Non-pigmented ciliary epithelial cell (primary cell): ENCODE measurements at regions not wholly inside any gene's neighbourhood (a gene's known extent, or its start where the extent isn't known, plus 50 kb on each side); places are given as distances from the start of the nearest gene placed in this dataset.

Experiments
- DNase-seq: peaks from one replicate; pipeline ENCODE4 v3.0.0-alpha.2; 2010; ENCODE audit warnings: low read depth

DNA sequence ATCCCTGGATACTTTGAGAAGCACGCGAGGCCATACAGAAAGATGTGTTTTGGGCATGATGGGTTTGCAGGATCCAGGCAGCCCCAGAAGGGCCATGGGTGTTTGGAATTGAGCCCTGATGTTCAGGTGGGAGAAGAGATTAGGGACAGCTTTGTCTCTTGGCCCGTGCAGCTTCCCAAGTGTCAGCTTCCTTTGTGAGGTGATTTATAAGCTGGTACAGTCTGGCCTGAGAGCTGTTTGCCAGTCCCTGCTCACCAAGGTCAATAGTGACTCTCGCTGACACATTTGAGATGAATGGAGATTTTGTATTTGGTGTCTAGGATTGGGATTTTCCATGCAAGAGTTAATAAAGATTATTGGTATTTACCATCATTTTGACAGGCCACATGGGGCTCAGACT lies 165.9 kb downstream of the ICE1 start:
- no peak for DNase-seq

DNA sequence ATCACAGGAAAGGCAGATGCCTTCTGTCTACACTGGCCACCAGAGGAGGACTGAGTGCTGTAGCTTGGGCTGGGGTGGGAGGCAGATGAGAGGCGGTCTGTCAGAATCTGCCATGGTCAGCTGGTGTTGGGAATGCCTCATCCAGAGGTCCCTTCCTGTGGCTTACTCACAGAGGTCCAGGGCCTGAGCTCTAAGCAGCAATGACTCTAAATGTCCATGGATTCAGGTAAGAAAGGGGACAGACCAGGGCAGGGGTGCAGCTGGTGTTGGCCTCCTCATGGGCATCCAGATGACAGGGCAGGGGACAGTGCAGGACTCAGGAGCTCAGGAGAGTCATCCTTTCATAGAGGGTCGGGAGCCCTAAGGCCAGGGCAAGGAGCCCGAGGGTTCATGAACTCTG lies 165.0 kb downstream of the ICE1 start:
- DNase-seq = no peak

DNA sequence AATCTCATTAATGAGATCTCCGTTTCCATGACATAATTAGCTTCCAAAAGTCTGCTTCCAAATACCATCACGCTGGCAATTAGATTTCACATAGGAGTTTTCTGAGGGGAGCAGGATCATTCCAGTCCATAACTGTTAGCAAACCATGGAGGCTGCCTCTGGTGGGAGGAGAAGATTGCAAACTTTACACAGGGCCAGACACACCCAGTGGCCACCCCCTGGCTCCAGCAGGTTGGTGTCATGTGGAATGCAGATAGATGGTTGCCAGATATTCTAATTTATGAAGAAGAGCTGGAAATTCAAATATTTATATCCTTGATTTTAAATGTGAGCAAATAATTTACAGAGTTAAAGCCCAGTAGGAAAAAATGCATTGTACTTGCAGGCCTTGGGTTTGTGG lies 164.2 kb downstream of the ICE1 start:
- DNase-seq = no peak

DNA sequence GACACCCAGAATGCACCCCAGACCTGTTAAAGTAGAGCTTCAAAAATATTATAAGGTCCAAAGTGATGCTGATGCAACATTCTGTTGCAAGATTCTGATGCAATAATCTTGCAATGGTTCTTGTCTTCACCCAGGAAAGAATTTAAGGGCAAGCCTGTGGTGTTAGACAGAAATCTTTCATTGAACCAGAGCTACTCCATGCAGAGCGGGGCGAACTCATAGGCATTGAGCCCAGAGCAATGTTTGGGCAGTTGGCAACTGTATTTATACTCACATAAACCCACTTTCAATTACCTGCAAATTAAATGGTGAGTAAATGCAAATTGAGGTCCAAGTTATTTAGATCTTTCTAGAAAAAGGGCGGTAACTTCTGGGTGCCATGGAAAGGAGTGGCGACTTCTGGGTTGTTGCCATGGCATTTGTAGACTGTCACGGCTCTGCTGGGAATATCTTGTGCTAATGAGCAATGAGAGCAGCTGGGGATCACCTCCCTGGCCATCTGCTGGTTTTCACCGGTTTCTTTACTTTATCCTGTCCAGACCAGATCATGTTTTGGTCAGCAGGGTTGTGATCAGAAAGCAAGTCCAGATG lies 163.4 kb downstream of the ICE1 start:
- no peak for DNase-seq

DNA sequence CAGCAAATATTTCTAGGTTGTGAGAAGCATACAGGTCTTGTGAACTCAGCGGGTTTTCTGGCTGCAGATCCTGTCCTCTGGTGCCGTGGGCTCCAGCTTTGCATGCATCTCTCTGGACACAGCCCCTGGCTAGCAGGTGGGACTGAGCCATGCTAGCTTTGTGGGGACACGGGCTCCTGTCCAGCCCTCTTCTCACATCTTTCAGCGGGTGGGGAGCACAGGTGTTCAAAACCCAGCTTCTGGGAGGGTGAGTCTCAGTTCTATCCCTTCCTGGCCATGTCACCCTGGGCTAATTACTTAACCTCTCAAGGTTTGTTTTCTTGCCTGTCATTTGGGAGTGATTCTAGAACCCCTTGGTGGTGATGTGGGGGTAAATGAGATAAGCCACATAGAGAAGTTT lies 162.3 kb downstream of the ICE1 start:
- DNase-seq = no peak

DNA sequence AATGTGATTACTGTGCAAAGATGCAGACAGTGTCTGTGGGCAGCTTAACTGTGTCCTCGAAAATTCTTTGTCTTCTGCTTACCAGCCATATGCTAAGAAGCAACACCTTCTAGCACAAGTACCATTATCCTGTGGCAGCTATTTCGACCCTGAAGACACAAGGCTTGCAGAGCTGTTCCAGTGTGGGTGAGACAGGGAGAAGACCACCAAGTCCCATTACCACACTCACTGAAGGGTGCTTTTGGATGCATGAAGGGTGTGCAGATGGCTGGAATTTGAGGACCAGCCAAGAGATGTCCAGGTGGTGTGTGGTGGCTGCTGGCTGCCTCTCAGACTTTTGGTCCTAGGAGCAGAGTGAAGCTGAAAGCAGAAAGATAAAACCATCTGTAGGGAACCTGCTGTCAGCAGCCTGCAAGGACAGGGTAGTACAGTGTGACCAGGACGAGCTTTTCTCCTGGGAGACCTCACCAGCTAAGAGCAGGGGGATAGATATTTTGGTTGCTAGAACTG lies 161.8 kb downstream of the ICE1 start:
- DNase-seq = no peak

DNA sequence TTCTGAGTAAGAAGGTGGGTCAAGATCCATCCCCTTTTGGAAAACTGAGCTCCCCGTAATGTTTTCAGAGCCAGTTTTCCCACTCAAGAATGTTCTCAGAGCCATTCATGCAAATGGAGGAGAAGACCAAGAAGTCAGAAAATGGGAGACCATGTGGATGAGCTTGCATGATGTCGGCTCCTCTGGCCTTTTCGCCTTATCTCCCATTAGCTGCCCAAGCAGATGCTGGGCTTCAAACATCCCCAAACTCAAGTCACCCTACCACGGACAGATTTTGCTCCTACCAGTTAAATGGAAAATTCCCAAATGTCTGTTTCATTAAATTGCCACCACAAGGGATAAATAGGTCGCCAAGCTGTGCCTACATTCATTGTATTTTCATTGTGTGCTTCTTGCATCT lies 161.4 kb downstream of the ICE1 start:
- DNase-seq = no peak

DNA sequence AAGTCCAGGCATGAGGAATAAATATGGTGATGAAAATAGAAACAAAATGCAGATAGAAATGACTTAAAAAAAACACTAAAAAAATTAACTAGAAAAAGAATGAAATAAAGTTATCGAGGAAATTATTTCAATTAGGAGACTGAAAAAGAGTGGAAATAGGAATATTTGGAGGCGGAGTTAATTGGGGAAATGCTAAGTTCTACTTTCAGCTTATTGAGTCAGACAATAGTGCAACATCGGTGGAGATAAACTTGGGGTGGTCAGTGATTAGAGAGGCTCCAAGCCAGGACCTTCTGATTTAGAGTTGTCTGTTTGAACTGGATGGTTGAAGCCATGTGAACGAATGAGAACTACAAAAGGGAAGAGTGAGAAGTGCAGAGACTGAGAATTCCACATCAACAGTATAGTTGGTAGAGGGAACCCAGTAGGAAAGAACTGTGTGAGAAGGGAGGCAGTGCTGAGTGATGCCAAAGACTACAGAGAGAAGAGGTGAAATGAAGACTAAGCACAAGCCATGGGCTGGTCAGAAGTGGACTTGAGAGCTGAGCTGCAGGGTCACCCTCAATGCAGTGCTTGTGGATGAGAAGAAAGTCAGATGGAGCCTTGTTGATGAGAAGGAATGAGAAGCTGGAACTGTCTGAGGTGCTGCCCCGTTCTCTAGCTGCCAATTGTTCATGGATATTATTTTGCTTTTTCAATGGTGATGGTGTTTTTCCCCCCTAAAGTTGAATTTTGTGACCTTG lies 160.7 kb downstream of the ICE1 start:
- DNase-seq = no peak

DNA sequence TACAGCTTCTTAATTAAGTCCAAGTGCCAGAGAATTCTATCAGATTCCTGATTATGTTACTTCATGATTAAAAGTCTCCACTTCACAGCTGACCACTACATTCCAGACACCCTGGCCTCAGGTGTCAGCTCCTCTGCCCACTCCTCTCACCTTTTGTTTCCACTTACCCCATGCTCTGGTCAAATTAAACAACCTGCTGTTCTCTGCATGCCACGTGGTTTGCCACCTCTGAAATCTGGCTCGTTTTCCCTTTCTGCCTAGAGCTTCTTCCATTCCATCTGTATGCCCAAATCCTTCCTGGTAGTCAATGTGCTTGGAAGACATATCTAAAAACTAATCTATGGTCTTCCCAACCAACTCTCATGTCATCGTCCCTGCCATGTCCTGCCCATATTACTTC lies 158.6 kb downstream of the ICE1 start:
- DNase-seq = no peak

DNA sequence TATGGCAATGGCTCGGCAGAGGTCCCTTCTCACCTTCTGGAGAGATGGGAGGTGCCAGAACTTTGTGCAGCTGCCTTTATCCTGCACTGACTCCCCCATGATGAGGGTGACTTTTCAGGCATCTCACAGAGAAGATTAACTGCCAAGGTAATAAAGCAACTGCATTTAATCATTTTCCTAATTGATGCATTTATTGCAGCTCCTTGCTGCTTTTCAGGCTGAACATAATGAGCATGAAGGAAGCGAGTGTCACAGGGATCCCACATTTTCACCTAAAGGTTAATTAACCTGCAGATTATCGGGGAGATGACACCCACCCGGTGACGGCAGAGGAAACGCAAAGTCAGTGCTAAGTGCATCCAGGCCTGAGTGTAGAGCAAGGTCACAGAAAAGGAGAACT lies 154.3 kb downstream of the ICE1 start:
- no peak for DNase-seq

DNA sequence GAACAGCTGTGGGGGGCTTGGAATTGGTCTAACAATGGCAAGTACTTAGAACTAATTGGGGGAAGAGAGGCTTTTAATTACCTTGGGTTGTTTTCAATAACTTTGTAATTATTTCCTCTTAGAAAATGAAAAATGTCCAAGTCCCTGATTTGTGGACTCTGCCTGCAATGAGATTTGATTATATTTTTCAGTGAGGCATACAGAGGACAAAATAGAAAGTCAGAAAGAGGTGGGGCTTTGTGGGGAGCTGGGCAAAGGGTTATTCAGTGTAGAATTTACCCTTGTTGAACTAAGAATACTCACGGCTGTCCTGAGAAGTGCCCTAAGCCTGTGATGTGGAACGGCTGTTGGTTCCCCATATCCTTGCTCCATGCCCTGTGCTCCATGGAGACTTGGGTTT lies 153.0 kb downstream of the ICE1 start:
- no peak for DNase-seq

DNA sequence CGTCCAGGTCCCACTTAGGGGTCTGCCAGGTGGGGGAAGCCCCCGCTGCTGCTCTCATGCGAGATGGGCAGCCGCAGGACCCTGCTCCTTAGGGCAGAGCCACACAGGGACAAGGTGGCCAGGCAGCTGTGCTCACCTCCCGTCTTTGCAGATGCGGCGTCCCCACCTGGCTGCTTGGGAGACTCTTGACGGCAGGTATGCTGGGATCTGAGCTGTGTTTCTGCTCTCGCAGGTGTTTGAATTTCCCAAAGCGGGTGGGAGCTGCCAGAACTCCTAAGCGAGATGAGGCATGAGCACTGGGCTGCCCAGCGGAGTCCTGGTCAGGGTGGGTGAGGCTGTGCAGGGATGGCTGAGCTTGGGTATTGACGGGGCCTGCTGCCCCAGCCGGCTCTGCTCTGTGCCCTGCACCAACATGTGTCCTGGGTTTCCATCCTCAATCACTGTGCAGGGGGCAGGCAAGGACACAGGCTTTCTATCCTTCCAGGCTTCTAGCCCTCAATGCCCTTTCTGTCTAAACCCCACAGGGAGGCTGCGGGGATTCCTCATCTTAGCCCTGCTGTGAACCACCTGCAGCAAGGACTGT lies 151.4 kb downstream of the ICE1 start:
- DNase-seq = no peak

DNA sequence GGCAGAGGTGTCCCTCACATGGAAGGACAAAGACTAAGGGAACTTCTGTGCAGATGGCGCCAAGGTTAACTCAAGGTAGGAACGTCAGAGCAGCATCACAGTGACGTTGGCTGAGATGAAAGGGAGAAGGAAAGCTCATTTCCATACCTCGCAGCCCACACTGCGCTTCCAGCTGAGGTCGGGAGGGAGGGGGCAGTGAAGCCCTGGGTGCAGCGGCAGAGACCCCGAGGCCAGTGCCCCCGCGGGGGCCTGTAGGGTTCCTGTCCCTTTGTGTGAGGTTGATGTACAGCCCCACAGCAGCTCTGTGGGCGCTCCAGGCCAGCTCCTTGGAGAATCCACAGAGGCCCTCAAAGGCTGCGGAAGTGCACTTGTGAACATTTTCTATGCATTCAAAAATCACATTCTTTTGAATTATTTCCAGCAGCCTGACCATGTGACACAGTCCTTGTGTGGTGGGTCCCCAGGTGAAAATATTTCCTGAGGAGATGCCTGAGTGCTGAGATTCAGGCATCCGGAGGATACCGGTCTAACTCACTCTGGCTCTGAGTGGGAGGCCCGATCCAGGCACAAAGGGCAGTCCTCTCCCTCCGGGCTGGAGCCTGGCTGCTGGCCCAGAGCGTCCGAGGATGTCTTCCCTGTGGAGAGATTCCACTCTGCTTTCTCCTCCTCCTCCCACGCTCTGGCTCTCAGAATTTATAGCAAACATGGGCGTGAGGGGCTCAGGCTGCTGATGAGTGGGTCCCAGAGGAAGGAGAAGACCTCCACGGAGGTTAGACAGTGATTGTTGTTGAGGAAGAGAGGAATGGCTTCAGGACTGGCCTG lies 150.7 kb downstream of the ICE1 start:
- DNase-seq = no peak

DNA sequence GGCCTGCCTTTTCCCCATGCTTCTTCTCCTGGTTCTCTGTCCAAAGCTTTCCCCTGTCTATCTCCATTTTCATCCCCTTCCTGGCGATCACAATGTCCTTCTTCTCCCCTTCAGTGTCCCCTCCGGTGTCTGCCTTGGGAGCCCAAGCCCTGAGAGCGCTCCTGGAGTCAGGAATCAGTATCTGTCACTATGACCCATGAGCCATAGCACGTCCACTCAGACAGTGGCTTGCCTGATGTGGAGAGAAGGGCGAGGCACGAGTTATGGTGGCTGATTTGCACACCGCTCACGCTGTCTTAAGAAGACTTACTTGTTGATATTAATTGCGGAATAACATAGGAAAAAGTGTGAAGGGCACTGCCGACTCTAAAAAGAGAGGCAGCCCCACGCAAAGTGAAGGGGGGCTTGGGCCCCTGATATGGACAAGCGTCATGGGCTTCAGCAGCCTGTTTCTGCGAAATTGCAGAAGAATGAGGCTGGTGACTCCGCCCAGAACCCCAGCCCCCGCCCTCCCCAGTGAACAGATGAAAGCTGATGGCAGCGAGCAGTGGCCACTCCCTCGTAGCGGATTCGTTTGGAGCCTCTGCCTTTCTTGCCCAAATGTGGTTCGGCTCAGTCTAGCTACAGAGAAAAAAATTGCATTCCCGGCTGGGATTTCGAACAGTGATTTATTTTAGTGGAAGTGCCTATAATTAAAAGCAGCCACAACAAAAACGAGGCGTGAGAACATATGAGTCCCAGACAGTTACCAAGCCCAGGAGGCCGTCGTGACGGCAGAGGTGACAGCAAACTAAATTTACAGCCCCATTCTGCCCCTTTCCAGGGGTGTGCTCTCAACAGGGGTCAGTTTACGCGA lies 149.8 kb downstream of the ICE1 start:
- no peak for DNase-seq

DNA sequence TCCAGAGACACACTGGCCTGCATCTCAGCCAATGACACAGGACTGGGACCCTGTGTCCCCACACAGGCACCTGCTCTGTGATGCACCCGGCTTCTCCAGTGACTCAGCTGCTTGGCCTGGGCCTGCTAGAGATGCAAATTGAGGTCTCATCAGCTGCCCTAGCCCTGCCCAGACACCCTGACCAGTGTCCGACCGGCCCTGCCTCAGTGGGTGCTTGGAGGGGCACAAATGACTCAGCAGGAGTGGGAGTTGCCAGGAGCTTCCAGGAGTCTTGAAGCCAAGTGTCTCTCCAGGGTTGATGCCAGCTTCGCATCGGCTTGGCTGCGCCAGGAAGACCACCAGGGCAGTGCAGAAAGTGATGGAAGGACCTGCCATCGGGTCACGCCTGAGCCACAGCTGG lies 148.2 kb downstream of the ICE1 start:
- no peak for DNase-seq

DNA sequence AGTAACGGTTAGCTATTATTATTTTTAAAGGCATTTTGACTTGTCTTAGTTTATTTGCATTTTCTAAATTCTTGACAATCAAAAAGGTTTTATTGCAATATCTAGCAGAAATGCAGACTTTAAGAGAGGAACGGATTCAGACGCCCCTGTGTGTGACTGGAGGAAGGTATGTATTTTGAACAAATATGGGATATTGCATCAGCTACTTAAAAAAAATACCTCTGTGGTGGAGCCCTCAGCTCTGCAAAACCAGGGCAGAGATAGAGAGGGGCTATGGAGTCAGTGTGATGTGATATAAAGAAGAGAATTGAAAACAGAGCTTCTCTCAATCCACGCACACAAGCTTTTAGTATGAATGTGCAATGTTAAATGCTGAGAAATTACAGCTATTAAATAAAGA lies 142.4 kb downstream of the ICE1 start:
- no peak for DNase-seq

DNA sequence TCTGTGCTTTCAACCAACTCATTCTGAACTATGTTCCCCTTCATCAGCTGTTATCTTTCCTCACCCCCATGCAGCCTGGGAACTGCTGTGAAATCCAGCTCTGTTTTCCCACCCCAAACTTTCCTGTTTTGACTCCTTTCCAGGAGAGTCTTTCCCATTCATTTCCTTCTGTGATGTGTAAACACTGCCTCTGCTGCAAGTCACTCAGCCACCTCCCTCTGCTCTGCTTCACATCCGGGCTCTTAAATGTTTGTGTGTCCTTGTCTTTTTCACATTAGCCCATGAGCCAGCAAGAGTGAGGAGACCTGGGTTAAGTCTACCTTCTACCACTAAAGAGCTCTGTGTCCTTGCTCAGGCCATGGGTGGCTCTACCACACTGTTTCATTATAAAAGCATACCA lies 137.5 kb downstream of the ICE1 start:
- DNase-seq = no peak

DNA sequence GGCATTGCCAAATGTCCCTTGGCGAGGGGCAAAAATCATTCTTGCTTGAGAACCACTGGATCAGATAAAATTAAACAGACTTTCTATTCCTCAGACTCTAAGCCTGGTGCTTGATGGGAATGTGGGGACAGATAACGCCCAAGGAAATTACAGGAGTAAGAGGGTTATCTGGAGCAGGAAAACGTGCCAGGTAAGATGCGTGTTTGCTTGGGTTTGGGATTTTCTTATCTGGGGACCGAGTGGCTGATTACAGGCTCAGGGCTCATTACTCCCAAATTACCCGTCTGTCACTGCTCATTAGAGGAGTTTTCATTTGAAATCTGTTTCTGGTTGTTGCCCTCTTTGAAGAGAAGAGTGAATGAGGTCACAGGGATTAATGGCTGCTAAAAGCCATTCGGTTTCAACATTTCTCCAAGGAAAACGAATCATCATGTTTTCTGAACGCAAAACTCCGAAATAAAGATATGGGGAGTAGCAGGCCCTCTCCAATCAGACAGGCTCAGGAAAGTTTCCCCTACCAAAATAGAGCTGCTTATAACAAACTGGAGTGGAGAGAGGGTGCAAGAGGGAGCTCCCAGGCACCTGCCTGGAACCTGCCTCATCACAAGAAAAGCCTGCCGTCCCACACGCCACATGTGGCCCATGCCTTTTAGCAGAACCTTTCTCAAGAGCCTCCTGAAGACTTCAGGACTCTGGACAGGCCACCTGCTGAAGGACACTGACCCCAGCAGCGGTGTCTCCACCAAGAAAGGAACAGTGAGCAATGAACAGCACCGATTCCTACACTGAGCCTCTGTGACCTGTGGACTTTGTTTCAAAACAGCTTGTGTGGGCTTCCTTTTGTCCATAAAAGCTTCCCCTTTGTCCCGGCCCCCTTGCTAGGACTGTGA lies 136.4 kb downstream of the ICE1 start:
- no peak for DNase-seq

DNA sequence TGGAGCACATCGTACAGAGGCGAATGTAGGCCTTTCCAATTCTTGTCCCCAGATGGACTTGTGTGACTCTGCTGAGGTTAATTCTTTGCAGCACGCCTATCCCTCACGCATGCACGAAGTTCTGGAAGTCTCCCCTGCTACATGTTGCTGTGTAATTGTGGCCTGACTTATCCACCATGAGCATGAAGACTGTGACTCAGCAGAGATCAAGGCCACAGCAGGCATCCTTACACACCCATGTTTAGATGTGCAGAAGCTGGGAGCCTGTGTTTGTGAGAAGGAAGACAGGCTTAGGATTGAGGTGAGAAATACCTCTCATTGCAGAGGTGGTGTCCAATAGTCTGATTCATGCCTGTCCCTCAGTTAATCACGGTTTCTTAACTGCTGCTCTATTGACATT lies 135.6 kb downstream of the ICE1 start:
- no peak for DNase-seq

DNA sequence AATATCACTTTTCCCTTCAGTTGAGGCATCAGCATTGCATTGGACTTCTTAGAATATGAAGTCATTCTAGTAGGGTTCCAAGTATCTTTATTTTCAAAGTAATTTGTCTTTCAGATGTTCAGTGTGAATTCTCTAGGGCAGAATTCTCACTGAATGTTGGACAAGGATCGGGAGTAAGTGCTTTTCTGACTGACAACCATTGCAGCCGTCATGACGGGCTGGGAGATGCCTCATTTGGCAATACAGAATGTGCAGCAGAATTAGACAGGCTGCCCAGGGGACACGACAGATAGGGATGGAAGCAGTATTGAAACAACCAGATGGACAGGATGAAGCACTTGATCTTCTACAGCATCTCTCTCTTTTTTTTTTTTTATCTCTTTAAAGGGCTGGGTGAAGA lies 129.0 kb downstream of the ICE1 start:
- DNase-seq = no peak

DNA sequence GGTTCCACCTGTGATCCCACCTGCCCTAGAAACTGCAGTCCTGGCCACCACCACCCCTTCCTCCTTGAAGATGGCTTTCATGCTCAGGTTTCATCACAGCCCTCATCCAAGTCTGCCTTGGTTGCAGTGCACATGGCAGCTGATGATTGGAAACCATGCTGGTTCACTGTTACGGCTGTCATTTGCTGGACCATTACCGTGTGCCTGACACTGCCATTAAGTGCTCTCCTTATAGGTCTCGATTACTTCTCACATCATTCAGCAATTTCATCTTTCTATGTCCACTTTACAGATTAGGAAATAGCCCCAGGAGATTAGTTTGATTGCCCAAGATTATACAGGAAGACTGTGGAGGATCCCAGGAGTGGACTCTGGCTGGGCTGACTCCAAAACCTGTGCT lies 123.9 kb downstream of the ICE1 start:
- DNase-seq = no peak
